DMS79 (cell line): ENCODE measurements at regions not wholly inside any gene's neighbourhood (a gene's known extent, or its start where the extent isn't known, plus 50 kb on each side); places are given as distances from the start of the nearest gene placed in this dataset.

Experiments
- DNase-seq: peaks from one replicate; lab custom pipeline; 2025; lab: John Stamatoyannopoulos, UW

- DNase-seq = no peak
These were observed 73.1 kb upstream of the KIRREL3 start for GRCh38 chr11:127073621-127074020.

GRCh38 chr11:127071606-127072005, 71.0 kb upstream of the KIRREL3 start:
- no peak for DNase-seq

DNA sequence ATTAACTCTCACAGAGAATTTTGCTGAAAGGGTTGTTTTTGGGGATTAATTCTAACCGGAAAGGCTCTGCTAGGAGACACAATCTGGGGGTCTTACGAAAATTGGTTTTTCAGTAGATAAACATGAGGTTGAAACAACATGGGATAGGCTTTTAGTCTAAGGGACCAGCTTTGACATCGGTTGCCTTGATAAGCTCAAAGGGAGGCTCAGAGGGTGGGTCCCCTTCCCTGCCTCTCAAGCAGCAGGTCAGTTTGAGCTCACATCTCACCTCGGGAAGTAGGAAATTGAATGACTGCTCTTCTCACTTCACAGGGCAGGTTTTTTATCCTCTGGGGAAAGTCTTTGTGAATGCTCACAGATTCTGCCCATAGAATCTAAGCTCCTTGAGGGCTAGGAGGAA, 70.2 kb upstream of the KIRREL3 start:
- DNase-seq = no peak

- peak; percentile 70 for DNase-seq
These were observed 66.0 kb upstream of the KIRREL3 start for GRCh38 chr11:127066401-127067090.

GRCh38 chr11:127063241-127063640, 62.7 kb upstream of the KIRREL3 start:
- DNase-seq = no peak

DNA sequence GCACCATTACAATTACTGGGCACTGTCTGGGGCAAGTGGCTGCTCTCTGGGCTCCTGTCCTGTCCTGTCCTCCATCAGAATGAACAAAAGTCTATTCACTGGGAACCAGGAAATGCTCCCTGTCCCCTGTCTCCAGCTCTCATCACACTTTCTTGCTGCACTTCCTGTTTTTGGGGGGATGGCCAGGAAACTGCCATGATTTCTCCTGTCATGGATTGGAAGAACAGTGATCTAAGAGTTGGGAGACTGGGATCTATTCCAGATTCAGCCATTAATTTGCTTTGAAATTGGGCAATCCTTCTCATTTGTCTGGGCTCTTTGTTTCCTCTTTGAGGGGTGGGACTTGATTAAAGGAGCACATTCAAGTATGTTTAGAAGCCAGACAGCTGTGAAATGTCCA, 61.4 kb upstream of the KIRREL3 start:
- DNase-seq = no peak

- DNase-seq = no peak
These were observed 59.2 kb upstream of the KIRREL3 start for GRCh38 chr11:127059750-127060149.

GRCh38 chr11:127059286-127059685, 58.7 kb upstream of the KIRREL3 start:
- no peak for DNase-seq

DNA sequence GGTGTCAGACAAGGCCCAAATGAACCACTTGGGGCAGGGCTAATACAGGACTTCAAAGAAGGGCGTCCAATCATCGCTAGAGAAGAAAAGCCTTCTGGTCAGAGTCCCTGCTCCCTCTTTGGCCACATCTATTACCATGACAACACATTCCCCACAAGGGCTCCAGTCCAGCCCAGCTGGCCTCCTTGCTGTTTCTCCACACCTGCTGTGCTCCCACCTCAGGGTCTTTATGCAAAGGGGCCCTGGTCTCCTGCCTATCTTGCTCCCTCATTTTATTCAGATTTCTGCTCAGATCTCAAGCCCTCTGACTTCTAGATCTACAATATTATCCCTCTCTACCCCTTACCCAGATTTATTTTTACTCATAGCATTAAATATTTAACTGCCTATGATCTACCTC, 58.0 kb upstream of the KIRREL3 start:
- no peak for DNase-seq

GRCh38 chr11:127057126-127057525, 56.6 kb upstream of the KIRREL3 start:
- no peak for DNase-seq

GRCh38 chr11:127056338-127056971, 55.9 kb upstream of the KIRREL3 start:
- DNase-seq = no peak

DNA sequence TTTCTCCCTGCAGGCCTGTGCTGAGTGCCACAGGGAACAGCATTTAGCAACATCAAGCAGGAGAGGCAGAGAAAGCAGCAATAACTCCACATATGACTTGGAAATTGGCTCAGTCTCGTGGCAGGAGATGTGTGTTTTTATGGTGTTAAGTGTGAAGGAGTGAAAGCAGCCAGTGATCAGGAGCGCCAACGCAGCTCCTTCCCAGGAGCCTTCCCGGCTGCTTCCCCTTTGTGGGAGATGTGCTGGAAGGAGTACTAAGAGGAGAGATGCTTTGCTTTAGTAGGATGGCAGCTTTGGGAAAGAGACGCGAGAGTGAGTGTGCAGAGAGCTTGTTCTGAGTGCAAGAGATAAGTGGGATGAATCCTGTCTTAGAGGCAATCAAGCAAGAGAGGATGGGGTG, 54.7 kb upstream of the KIRREL3 start:
- no peak for DNase-seq

GRCh38 chr11:127054153-127054552, 53.6 kb upstream of the KIRREL3 start:
- no peak for DNase-seq

DNA sequence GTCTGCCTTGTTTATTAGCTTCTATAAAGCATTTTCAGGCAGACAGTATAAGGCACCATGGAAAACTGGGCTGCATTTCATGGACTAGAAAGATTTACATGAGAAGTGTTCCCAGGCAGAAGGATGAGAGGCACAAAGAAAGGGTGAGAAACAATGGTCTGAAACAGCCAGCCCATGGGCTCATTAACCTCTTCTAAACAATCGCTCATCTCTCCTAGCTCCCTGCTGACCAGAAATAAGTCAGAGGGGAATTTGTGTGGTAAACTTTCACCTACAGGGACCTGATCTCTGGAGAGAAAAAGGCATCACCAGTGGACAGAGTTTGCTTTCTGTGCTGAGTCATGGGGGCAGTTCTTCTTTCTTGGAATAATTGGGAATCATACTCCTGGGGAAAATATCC, 51.8 kb upstream of the KIRREL3 start:
- DNase-seq = no peak
